Adrenal gland (tissue), 9 donors: ENCODE measurements at regions not wholly inside any gene's neighbourhood (a gene's known extent, or its start where the extent isn't known, plus 50 kb on each side); places are given as distances from the start of the nearest gene placed in this dataset.

Experiments
- DNase-seq, 7 donors: peaks; one replicate each; pipeline ENCODE4 v3.0.0-alpha.2; 2019 to 2020
- H3K27ac ChIP-seq, 5 donors: fragments of 200-600 bp; sonication (generic) in 4 of 5; 1 replicate in 3 of 5; 2 replicates in 2 of 5; pipeline versions ENCODE4 v1.5.1 to v1.8.0; 2016 to 2020; ENCODE audit warnings: mild to moderate bottlenecking in 1 of 5
- H3K27me3 ChIP-seq: fragments of 200-600 bp; 2 replicates; pipeline ENCODE4 v1.8.0; 2021
- H3K36me3 ChIP-seq, 2 donors: fragments of 200-600 bp; replicated peaks in 1 of 2; 1 replicate in 1 of 2; 2 replicates in 1 of 2; pipeline versions ENCODE4 v1.5.1 to v1.8.0; 2018 to 2022
- H3K4me1 ChIP-seq, 2 donors: fragments of 200-600 bp; replicated peaks in 1 of 2; 1 replicate in 1 of 2; 2 replicates in 1 of 2; pipeline versions ENCODE4 v1.5.1 to v1.8.0; 2018 to 2021
- H3K4me3 ChIP-seq, 4 donors: fragments of 200-600 bp; sonication (generic) in 3 of 4; one replicate each; pipeline ENCODE4 v1.5.1; 2016 to 2018
- H3K9me3 ChIP-seq, 3 donors: fragments of 200-600 bp; sonication (generic) in 1 of 3; replicated peaks in 1 of 3; 1 replicate in 2 of 3; 2 replicates in 1 of 3; pipeline versions ENCODE4 v1.5.1 to v1.8.0; 2016 to 2021
- POLR2A ChIP-seq, 2 donors: fragments of 450-650 bp; IDR thresholded peaks; one replicate each; pipeline ENCODE4 v1.6.1; 2017; ENCODE audit warnings: antibody characterized with exemption in 2 of 2, mild to moderate bottlenecking in 2 of 2, moderate library complexity in 1 of 2
- WGBS, 4 donors: extraction: QIAGEN DNeasy Blood & Tissue Kit in 2 of 4; methylation state at CpG; one replicate each; pipeline versions ENCODE4 v1.1.5 to v1.1.7; 2013 to 2017; 5-methylcytosine and 5-hydroxymethylcytosine counted together
- intact Hi-C, 2 donors: fragments of 100-400 bp; cut with DNase I; formaldehyde crosslinking; loops; one replicate each; pipeline versions ENCODE4 v1.14.1 to v1.15.0; 2022 to 2023
- TF ChIP-seq, protein P1 (sequence below), 6 experiments: fragments of 450-650 bp in 4 of 6; fragments of 200-600 bp in 2 of 6; sonication (generic) in 1 of 6; IDR thresholded peaks; 1 replicate in 5 of 6; 2 replicates in 1 of 6; pipeline versions ENCODE4 v1.5.1 to v1.8.0; 2016 to 2021; ENCODE audit warnings: antibody characterized with exemption in 6 of 6, mild to moderate bottlenecking in 2 of 6, moderate library complexity in 1 of 6
- donor health status: healthy with polysubstance abuse.
- donor health status: Bipolar disorder and iron deficiency.
- donor health status: DM: yes; HTN: yes; CAD: no.
- donor health status: DM: no; HTN: no; CAD: no.
- donor health status: DM: no; HTN: no; CAD: no.

DNA sequence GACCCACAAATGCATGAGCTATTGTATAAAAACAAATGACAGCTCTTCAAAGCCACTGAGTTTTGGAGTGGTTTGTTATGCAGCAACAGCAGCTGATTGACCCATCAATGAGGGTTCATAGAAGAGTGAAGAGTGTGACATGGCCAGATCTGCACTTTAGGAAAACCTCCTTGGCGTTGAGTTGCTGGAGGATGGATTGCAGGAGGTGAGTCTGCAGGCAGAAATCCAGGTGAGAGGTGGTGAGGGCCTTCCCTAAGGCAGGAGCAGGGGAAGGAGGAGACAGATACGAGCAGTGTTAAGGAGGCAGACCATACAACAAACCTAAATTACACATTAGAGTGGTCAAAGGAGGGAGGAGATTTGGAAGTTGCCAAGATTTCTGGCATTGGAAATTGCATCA is 169.3 kb upstream of the CSF3R start:
- H3K9me3 ChIP-seq: no peaks in the 10 kb centered on the region
- DNase-seq: no peak
- H3K36me3 ChIP-seq: no peaks in the 10 kb centered on the region
- no peak for TF ChIP-seq POLR2A (IDR thresholded peaks at IDR 0.05)
- TF ChIP-seq, protein P1, sequence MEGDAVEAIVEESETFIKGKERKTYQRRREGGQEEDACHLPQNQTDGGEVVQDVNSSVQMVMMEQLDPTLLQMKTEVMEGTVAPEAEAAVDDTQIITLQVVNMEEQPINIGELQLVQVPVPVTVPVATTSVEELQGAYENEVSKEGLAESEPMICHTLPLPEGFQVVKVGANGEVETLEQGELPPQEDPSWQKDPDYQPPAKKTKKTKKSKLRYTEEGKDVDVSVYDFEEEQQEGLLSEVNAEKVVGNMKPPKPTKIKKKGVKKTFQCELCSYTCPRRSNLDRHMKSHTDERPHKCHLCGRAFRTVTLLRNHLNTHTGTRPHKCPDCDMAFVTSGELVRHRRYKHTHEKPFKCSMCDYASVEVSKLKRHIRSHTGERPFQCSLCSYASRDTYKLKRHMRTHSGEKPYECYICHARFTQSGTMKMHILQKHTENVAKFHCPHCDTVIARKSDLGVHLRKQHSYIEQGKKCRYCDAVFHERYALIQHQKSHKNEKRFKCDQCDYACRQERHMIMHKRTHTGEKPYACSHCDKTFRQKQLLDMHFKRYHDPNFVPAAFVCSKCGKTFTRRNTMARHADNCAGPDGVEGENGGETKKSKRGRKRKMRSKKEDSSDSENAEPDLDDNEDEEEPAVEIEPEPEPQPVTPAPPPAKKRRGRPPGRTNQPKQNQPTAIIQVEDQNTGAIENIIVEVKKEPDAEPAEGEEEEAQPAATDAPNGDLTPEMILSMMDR (IDR thresholded peaks at IDR 0.05): no peak
- 54 to 62% (median 58%) methylated on average over 2 of the region's 2 CpGs for WGBS, 4 donors
- intact Hi-C loops: no loop called here
- H3K27me3 ChIP-seq: no peaks in the 10 kb centered on the region
- no peaks in the 10 kb centered on the region for H3K4me1 ChIP-seq
- H3K4me3 ChIP-seq: no peak overlapping the region
- H3K27ac ChIP-seq: no peak overlapping the region

DNA sequence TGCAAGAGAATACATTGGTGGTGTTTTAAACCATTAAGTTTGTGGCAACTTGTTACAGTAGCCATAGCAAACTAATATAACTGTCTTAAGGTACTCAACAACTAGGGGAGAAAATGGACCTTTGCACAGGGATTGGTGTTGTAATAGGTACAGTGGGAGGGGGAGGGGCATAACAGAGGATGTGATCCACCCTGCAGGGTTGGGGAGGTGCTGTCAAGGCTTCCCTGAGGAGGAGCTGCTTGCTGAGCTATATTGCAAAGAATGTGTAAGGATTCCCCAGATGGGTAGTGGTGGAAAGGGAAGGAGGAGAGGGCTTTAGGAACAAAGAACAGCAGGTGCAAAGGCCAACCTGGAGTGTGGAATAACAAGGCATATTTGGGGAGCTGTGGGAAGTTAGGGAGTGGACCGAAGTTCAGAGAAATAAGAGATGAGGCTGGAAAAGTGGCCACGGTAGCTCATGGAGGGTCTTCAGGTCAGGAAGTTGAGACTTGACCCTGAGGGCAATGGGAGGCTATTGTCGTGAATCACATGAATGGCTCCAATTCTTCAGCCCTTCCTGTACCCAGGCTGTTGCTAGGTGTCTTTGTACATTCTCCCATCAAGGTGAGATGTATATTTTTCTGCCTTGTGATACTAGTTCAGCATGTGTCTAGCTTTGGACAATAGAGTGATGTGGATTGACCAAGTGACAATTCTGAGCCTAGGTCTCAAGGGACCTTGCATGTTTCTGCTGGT is 168.6 kb upstream of the CSF3R start:
- intact Hi-C loops: no loop called here
- TF ChIP-seq, protein P1 (IDR thresholded peaks at IDR 0.05): no peak
- TF ChIP-seq POLR2A (IDR thresholded peaks at IDR 0.05): no peak
- no peak overlapping the region for H3K4me3 ChIP-seq
- H3K27me3 ChIP-seq: no peaks in the 10 kb centered on the region
- H3K27ac ChIP-seq: no peak overlapping the region
- H3K4me1 ChIP-seq: no peaks in the 10 kb centered on the region
- 56 to 66% (median 64%) methylated on average over 3 of the region's 3 CpGs for WGBS, 4 donors
- DNase-seq: no peak
- no peaks in the 10 kb centered on the region for H3K9me3 ChIP-seq
- no peaks in the 10 kb centered on the region for H3K36me3 ChIP-seq

DNA sequence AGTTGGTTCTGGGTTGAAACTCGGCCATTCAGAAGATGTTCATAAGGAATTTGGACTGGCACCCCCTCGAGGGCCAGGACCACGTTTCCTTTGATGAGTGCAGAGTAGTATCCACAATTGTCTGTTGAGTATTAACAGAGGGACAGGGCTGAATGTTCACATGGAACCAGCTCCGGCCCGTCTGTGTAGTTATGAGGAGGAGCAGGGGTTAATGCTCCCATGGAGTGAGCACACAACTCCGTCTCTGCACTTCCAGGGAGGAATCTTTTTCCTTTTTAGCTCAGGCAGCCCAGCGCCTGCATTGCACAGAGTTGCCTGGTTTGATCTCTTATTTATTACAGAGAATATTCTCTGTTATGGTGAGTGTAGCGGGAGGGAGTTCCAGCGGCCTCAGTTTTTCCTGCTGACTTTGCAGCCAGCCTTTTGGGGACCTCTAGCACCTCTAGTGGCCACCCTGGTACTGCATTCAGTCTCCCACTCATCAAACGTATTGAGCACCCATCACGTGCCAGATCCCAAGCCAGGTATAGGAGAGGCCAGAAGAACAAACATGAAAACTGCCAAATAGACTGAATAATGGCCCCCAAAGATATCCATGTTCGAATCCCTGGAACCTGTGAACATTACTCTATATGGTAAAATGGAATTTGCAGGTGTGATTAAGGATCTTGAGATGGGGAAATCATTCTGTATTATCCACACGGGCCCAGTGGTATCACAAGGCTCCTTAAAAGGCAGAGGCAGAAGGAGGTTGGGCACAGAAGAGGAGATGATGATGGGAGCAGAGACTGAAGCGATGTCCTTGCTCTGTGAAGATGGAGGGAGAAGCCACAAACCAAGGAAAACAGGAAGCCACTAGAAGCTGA is 167.7 kb upstream of the CSF3R start:
- no peaks in the 10 kb centered on the region for H3K4me1 ChIP-seq
- peak; percentile 43 to 86 (median 70) for DNase-seq
- no peak for TF ChIP-seq POLR2A (IDR thresholded peaks at IDR 0.05)
- TF ChIP-seq, protein P1 (IDR thresholded peaks at IDR 0.05): peak; percentile 57 to 91 (median 71)
- no peak overlapping the region for H3K27ac ChIP-seq
- no peaks in the 10 kb centered on the region for H3K9me3 ChIP-seq
- H3K4me3 ChIP-seq: no peak overlapping the region
- intact Hi-C loops: no loop called here
- no peaks in the 10 kb centered on the region for H3K36me3 ChIP-seq
- no peaks in the 10 kb centered on the region for H3K27me3 ChIP-seq
- 31 to 39% (median 36%) methylated on average over 10 to 14 of the region's 14 CpGs for WGBS, 4 donors

DNA sequence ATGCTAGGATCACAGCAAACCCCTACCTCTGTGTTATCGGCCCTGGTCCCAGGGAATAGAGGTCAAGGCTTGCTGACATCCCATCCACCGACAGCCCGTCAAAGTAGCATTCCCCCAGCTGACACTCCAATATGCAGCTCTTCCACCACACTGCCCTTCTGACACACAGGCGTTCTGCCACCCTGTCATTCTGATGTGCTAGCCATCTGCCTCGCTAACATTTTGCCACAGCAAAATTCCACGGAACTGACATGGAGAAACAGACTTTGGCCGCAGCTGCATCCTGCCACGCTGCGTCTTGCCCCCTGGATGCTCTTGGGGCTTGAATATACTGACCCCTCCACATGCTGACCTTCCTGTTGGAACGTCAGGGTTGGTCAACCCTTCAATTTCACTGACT is 163.2 kb upstream of the CSF3R start:
- Histone ChIP-seq H3K4me1 (no peaks in the 10 kb centered on the region), H3K27me3 (no peaks in the 10 kb centered on the region), H3K4me3 (no peak overlapping the region), H3K36me3 (no peaks in the 10 kb centered on the region), H3K27ac (no peak overlapping the region), H3K9me3 (no peaks in the 10 kb centered on the region)
- WGBS, 4 donors: 58 to 73% (median 60%) methylated on average over 8 to 10 of the region's 10 CpGs
- intact Hi-C loops: no loop called here
- no peak for TF ChIP-seq POLR2A (IDR thresholded peaks at IDR 0.05)
- TF ChIP-seq, protein P1 (IDR thresholded peaks at IDR 0.05): no peak
- DNase-seq: no peak
